PC-9 (cell line): ENCODE measurements at regions not wholly inside any gene's neighbourhood (a gene's known extent, or its start where the extent isn't known, plus 50 kb on each side); places are given as distances from the start of the nearest gene placed in this dataset.

Experiments
- BruUV-seq: library from RNA; stranded (reverse); fragments of 400-500 nt; replicated peaks from 2 replicates; lab custom pipeline; 2021; lab: Mats Ljungman, UMichigan
- CTCF ChIA-PET: fragments of 300-600 bp; sonication (Branson Sonifier 250); formaldehyde crosslinking; loops from one replicate; lab custom pipeline; 2022; ENCODE audit warnings: antibody characterized with exemption; lab: Charles Lee
- POLR2A ChIA-PET: fragments of 300-600 bp; sonication (Branson Sonifier 250); formaldehyde crosslinking; loops from one replicate; lab custom pipeline; 2022; ENCODE audit warnings: antibody characterized with exemption; ENCODE audit not compliant: unreplicated experiment; lab: Charles Lee
- DNase-seq, 2 experiments: peaks; one replicate each; pipeline versions ENCODE4 v3.0.0 to v3.0.0-alpha.2; 2015 to 2022; ENCODE audit warnings: mixed read lengths in 1 of 2
- H2AFZ ChIP-seq: fragments of 200-600 bp; sonication (generic); 2 replicates; pipeline ENCODE4 v1.8.1; 2017; ENCODE audit warnings: antibody characterized with exemption
- H3F3A ChIP-seq: fragments of 200-600 bp; sonication (generic); 2 replicates; pipeline ENCODE4 v1.8.1; 2017; ENCODE audit warnings: antibody characterized with exemption, mild to moderate bottlenecking, low read depth; ENCODE audit not compliant: insufficient read depth
- H3K27ac ChIP-seq: fragments of 200-600 bp; sonication (generic); 2 replicates; pipeline ENCODE4 v1.6.1; 2016; ENCODE audit warnings: mixed run types
- H3K27me3 ChIP-seq: fragments of 200-600 bp; sonication (generic); 2 replicates; pipeline ENCODE4 v1.6.1; 2016; ENCODE audit warnings: low read depth, mixed run types; ENCODE audit not compliant: insufficient read depth
- H3K36me3 ChIP-seq: fragments of 200-600 bp; sonication (generic); 2 replicates; pipeline ENCODE4 v1.6.1; 2016; ENCODE audit warnings: low read depth, mixed run types
- H3K4me1 ChIP-seq: fragments of 200-600 bp; sonication (generic); replicated peaks from 2 replicates; pipeline ENCODE4 v1.6.1; 2016; ENCODE audit warnings: mixed run types; ENCODE audit not compliant: insufficient read depth
- H3K4me2 ChIP-seq: fragments of 200-600 bp; sonication (generic); 2 replicates; pipeline ENCODE4 v1.6.1; 2017; ENCODE audit warnings: mixed run types
- H3K4me3 ChIP-seq: fragments of 200-600 bp; sonication (generic); 2 replicates; pipeline ENCODE4 v1.6.1; 2016; ENCODE audit warnings: mixed run types
- H3K79me2 ChIP-seq: fragments of 200-600 bp; sonication (generic); 2 replicates; pipeline ENCODE4 v1.6.1; 2017; ENCODE audit warnings: low read depth, mixed run types
- H3K9me2 ChIP-seq: fragments of 200-600 bp; sonication (generic); 2 replicates; pipeline ENCODE4 v1.8.1; 2017; ENCODE audit warnings: mild to moderate bottlenecking; ENCODE audit not compliant: insufficient read depth
- H3K9me3 ChIP-seq: fragments of 200-600 bp; sonication (generic); 2 replicates; pipeline ENCODE4 v1.8.1; 2016; ENCODE audit warnings: low read depth; ENCODE audit not compliant: insufficient read depth
- H4K20me1 ChIP-seq: fragments of 200-600 bp; sonication (generic); 2 replicates; pipeline ENCODE4 v1.8.1; 2017; ENCODE audit not compliant: insufficient read depth
- CTCF ChIP-seq: fragments of 200-600 bp; sonication (generic); conservative IDR thresholded peaks from 2 replicates; pipeline ENCODE4 v1.6.1; 2017; ENCODE audit warnings: mixed run types, antibody characterized with exemption, mild to moderate bottlenecking, moderate library complexity
- EZH2 ChIP-seq: fragments of 200-600 bp; sonication (generic); IDR thresholded peaks from 2 replicates; pipeline ENCODE4 v1.8.0; 2017; ENCODE audit warnings: antibody characterized with exemption, low read depth
- intact Hi-C: fragments of 100-400 bp; cut with micrococcal nuclease; formaldehyde crosslinking; loops from one replicate; pipeline ENCODE4 v1.10.0; 2022; ENCODE audit not compliant: unreplicated experiment

GRCh38 chr13:73776151-73776785 lies 357.9 kb downstream of the KLF12 start:
- POLR2A ChIA-PET, result no interaction called here
- H3K4me3 ChIP-seq, result no peak overlapping the region
- H3K4me2 ChIP-seq, result no peak overlapping the region
- no peaks in the 10 kb centered on the region for H4K20me1 ChIP-seq
- BruUV-seq, result no TSS peak
- no peaks in the 10 kb centered on the region for H3K9me3 ChIP-seq
- H3K27me3 ChIP-seq, result no peaks in the 10 kb centered on the region
- CTCF ChIA-PET, result no interaction called here
- no peak overlapping the region for H3K27ac ChIP-seq
- no peak for DNase-seq
- H3K79me2 ChIP-seq, result no peaks in the 10 kb centered on the region
- no peaks in the 10 kb centered on the region for H3K4me1 ChIP-seq
- no peak for TF ChIP-seq EZH2
- no peak for TF ChIP-seq CTCF
- H2AFZ ChIP-seq, result no peak overlapping the region
- H3K9me2 ChIP-seq, result no peaks in the 10 kb centered on the region
- no peaks in the 10 kb centered on the region for H3K36me3 ChIP-seq
- no peaks in the 10 kb centered on the region for H3F3A ChIP-seq
- intact Hi-C loops, result no loop called here

GRCh38 chr13:73773168-73773549 lies 361.0 kb downstream of the KLF12 start:
- Histone ChIP-seq H4K20me1 (no peaks in the 10 kb centered on the region), H3K4me1 (no peaks in the 10 kb centered on the region), H2AFZ (no peak overlapping the region), H3K79me2 (no peaks in the 10 kb centered on the region), H3K9me3 (no peaks in the 10 kb centered on the region), H3K27ac (no peak overlapping the region), H3K27me3 (no peaks in the 10 kb centered on the region), H3K4me2 (no peak overlapping the region), H3K4me3 (no peak overlapping the region), H3K36me3 (no peaks in the 10 kb centered on the region), H3K9me2 (no peaks in the 10 kb centered on the region), H3F3A (no peaks in the 10 kb centered on the region)
- ChIA-PET POLR2A (no interaction called here), CTCF (no interaction called here)
- DNase-seq, result no peak
- TF ChIP-seq EZH2, result no peak
- no peak for TF ChIP-seq CTCF
- no TSS peak for BruUV-seq
- intact Hi-C loops, result no loop called here

- Histone ChIP-seq H3K27me3 (no peaks in the 10 kb centered on the region), H4K20me1 (no peaks in the 10 kb centered on the region), H3K4me1 (no peaks in the 10 kb centered on the region), H3K79me2 (no peaks in the 10 kb centered on the region), H3K9me2 (no peaks in the 10 kb centered on the region), H3K9me3 (no peaks in the 10 kb centered on the region), H2AFZ (no peak overlapping the region), H3K4me3 (no peak overlapping the region), H3F3A (no peaks in the 10 kb centered on the region), H3K36me3 (no peaks in the 10 kb centered on the region), H3K27ac (no peak overlapping the region), H3K4me2 (no peak overlapping the region)
- no peak for DNase-seq
- intact Hi-C loops, result no loop called here
- CTCF ChIA-PET, result no interaction called here
- BruUV-seq, result no TSS peak
- TF ChIP-seq EZH2, result no peak
- TF ChIP-seq CTCF, result no peak
- POLR2A ChIA-PET, result no interaction called here
Observed at GRCh38 chr13:73772449-73773167, 361.6 kb downstream of the KLF12 start.
